ENCODE measurements at regions not wholly inside any gene's neighbourhood (a gene's known extent, or its start where the extent isn't known, plus 50 kb on each side); places are given as distances from the start of the nearest gene placed in this dataset.
"Not testable (repeated sequence)": the region's sequence is repeated elsewhere in the genome, so short reads cannot be mapped to it uniquely, and the experiment has no call there.

GRCh38 chr13:18697851-18698250, 483.8 kb downstream of the TUBA3C start:
- TF ChIP-seq CTCF, POLR2A (IDR thresholded peaks at IDR 0.05): not testable (repeated sequence)
